Body of pancreas (tissue), 4 donors: ENCODE measurements at regions not wholly inside any gene's neighbourhood (a gene's known extent, or its start where the extent isn't known, plus 50 kb on each side); places are given as distances from the start of the nearest gene placed in this dataset.
A peak's percentile ranks its signal among the peaks of the same experiment; 100 is the strongest.

Source experiments
- ATAC-seq: fragments of 150-250 bp; one replicate; pipeline ENCODE4 v1.9.1; 2016
- DNase-seq, 4 donors: peaks; one replicate each; pipeline ENCODE4 v3.0.0-alpha.2; 2019
- H3K27ac ChIP-seq, 4 donors: fragments of 200-600 bp; sonication (generic); 1 replicate in 3 of 4; 2 replicates in 1 of 4; pipeline versions ENCODE4 v1.5.1 to v1.6.1; 2016 to 2019; ENCODE audit warnings: mild to moderate bottlenecking in 1 of 4, mixed read lengths in 1 of 4, moderate library complexity in 1 of 4
- H3K27me3 ChIP-seq, 2 donors: fragments of 200-600 bp; sonication (generic); one replicate each; pipeline ENCODE4 v1.6.0; 2016; ENCODE audit warnings: mild to moderate bottlenecking in 1 of 2
- H3K36me3 ChIP-seq, 2 donors: fragments of 200-600 bp; sonication (generic); replicated peaks in 1 of 2; 2 replicates each; pipeline ENCODE4 v1.5.1; 2016; ENCODE audit warnings: low read depth in 2 of 2; ENCODE audit not compliant: insufficient read depth in 1 of 2
- H3K4me1 ChIP-seq: fragments of 200-600 bp; sonication (generic); one replicate; pipeline ENCODE4 v1.6.0; 2016
- H3K4me3 ChIP-seq, 2 donors: fragments of 200-600 bp; sonication (generic); 1 replicate in 1 of 2; 2 replicates in 1 of 2; pipeline ENCODE4 v1.5.1; 2016 to 2019
- H3K9me3 ChIP-seq, 3 donors: fragments of 200-600 bp; sonication (generic); 1 replicate in 2 of 3; 2 replicates in 1 of 3; pipeline ENCODE4 v1.5.1; 2016
- CTCF ChIP-seq, 7 experiments: fragments of 450-650 bp in 4 of 7; fragments of 200-600 bp in 3 of 7; sonication (generic) in 3 of 7; IDR thresholded peaks; one replicate each; pipeline ENCODE4 v1.5.1; 2016 to 2019; ENCODE audit warnings: antibody characterized with exemption in 7 of 7
- POLR2A ChIP-seq, 3 donors: fragments of 450-650 bp; IDR thresholded peaks; one replicate each; pipeline ENCODE4 v1.6.1; 2016; ENCODE audit warnings: antibody characterized with exemption in 3 of 3, mild to moderate bottlenecking in 2 of 3
- WGBS, 2 donors: methylation state at CpG; one replicate each; pipeline ENCODE4 v1.1.5; 2017; 5-methylcytosine and 5-hydroxymethylcytosine counted together
- intact Hi-C: fragments of 100-400 bp; cut with DNase I; formaldehyde crosslinking; loops from one replicate; pipeline ENCODE4 v1.15.1; 2023

GRCh38 chr4:98199247-98199646 lies 56.0 kb upstream of the STPG2 start:
- Histone ChIP-seq H3K27me3 (no peaks in the 10 kb centered on the region), H3K4me1 (no peaks in the 10 kb centered on the region), H3K9me3 (peaks cover 0 to under 1% (median 0%) of the 10 kb centered on the region in 3 donors), H3K27ac (no peak overlapping the region), H3K36me3 (no peaks in the 10 kb centered on the region), H3K4me3 (no peak overlapping the region)
- WGBS, 2 donors, result 54 to 62% methylated on average over 4 of the region's 4 CpGs
- TF ChIP-seq POLR2A (IDR thresholded peaks at IDR 0.05), result no peak
- TF ChIP-seq CTCF (IDR thresholded peaks at IDR 0.05), result peak in 3 of 7 experiments; percentile 30 to 43 (median 43)
- peak; percentile 23 to 59 (median 41) for DNase-seq
- intact Hi-C loops, result no loop called here
- ATAC-seq, result no peak

- no peaks in the 10 kb centered on the region for H3K36me3 ChIP-seq
- H3K9me3 ChIP-seq, result peaks cover 0 to 16% (median 0%) of the 10 kb centered on the region in 3 donors
- ATAC-seq, result no peak
- 89 to 93% methylated on average over 7 of the region's 7 CpGs for WGBS, 2 donors
- intact Hi-C loops, result no loop called here
- H3K27me3 ChIP-seq, result no peaks in the 10 kb centered on the region
- no peaks in the 10 kb centered on the region for H3K4me1 ChIP-seq
- no peak overlapping the region for H3K27ac ChIP-seq
- TF ChIP-seq CTCF (IDR thresholded peaks at IDR 0.05), result no peak
- no peak for TF ChIP-seq POLR2A (IDR thresholded peaks at IDR 0.05)
- no peak for DNase-seq
- no peak overlapping the region for H3K4me3 ChIP-seq
Observed at GRCh38 chr4:98195005-98195404, 51.7 kb upstream of the STPG2 start.

- no peak overlapping the region for H3K4me3 ChIP-seq
- ATAC-seq (no peak), DNase-seq (no peak)
- H3K9me3 ChIP-seq, result peaks cover 0 to 16% (median 0%) of the 10 kb centered on the region in 3 donors
- intact Hi-C loops, result no loop called here
- 72 to 78% methylated on average over 8 of the region's 8 CpGs for WGBS, 2 donors
- H3K36me3 ChIP-seq, result no peaks in the 10 kb centered on the region
- no peaks in the 10 kb centered on the region for H3K27me3 ChIP-seq
- no peak for TF ChIP-seq CTCF (IDR thresholded peaks at IDR 0.05)
- no peak for TF ChIP-seq POLR2A (IDR thresholded peaks at IDR 0.05)
- no peaks in the 10 kb centered on the region for H3K4me1 ChIP-seq
- H3K27ac ChIP-seq, result no peak overlapping the region
Observed at GRCh38 chr4:98193459-98194105, 50.3 kb upstream of the STPG2 start.
